PC-3 (cell line): ENCODE measurements at regions not wholly inside any gene's neighbourhood (a gene's known extent, or its start where the extent isn't known, plus 50 kb on each side); places are given as distances from the start of the nearest gene placed in this dataset.

ENCODE experiments used
- ATAC-seq: fragments of 200-7000 bp; cut with Tn5 transposase; 2 replicates; pipeline ENCODE4 v1.9.1; 2020; ENCODE audit warnings: mild to moderate bottlenecking, moderate library complexity
- BruUV-seq: library from RNA; stranded (reverse); fragments of 400-500 nt; replicated peaks from 2 replicates; lab custom pipeline; 2021; lab: Mats Ljungman, UMichigan
- CTCF ChIA-PET: fragments of 300-600 bp; sonication (Branson Sonifier 250); formaldehyde crosslinking; loops from one replicate; lab custom pipeline; 2022; ENCODE audit warnings: antibody characterized with exemption; lab: Charles Lee
- POLR2A ChIA-PET: fragments of 300-600 bp; sonication (Branson Sonifier 250); formaldehyde crosslinking; loops from one replicate; lab custom pipeline; 2022; ENCODE audit warnings: antibody characterized with exemption; ENCODE audit not compliant: unreplicated experiment; lab: Charles Lee
- DNase-seq: peaks from one replicate; pipeline ENCODE4 v3.0.0-alpha.2; 2015
- H2AFZ ChIP-seq: fragments of 300-600 bp; sonication (generic); 2 replicates; pipeline ENCODE4 v1.6.0; 2016; ENCODE audit warnings: antibody characterized with exemption, low read length
- H3F3A ChIP-seq: fragments of 300-600 bp; sonication (generic); one replicate; pipeline ENCODE4 v1.6.0; 2017; ENCODE audit warnings: antibody characterized with exemption, low read length, control low read depth, mild to moderate bottlenecking; ENCODE audit not compliant: unreplicated experiment
- H3K27ac ChIP-seq: fragments of 300-600 bp; sonication (generic); 2 replicates; pipeline ENCODE4 v1.5.1; 2016; ENCODE audit warnings: mild to moderate bottlenecking, low read length
- H3K27me3 ChIP-seq: fragments of 300-600 bp; sonication (generic); 2 replicates; pipeline ENCODE4 v1.6.1; 2016; ENCODE audit warnings: low read length, mixed read lengths
- H3K36me3 ChIP-seq: fragments of 300-600 bp; sonication (generic); 2 replicates; pipeline ENCODE4 v1.6.1; 2016; ENCODE audit warnings: low read depth, mixed run types, low read length, mixed read lengths
- H3K4me1 ChIP-seq: fragments of 300-600 bp; sonication (generic); 2 replicates; pipeline ENCODE4 v1.5.1; 2016; ENCODE audit warnings: low read length; ENCODE audit not compliant: insufficient read depth
- H3K4me2 ChIP-seq: fragments of 300-600 bp; sonication (generic); 2 replicates; pipeline ENCODE4 v1.6.0; 2016; ENCODE audit warnings: low read length
- H3K4me3 ChIP-seq: fragments of 300-600 bp; sonication (generic); 2 replicates; pipeline ENCODE4 v1.5.1; 2016; ENCODE audit warnings: mild to moderate bottlenecking, low read length, mixed read lengths
- H3K79me2 ChIP-seq: fragments of 300-600 bp; sonication (generic); 2 replicates; pipeline ENCODE4 v1.6.1; 2017; ENCODE audit warnings: low read length, mixed read lengths
- H3K9ac ChIP-seq: fragments of 300-600 bp; sonication (generic); 2 replicates; pipeline ENCODE4 v1.6.0; 2016; ENCODE audit warnings: mild to moderate bottlenecking, low read length
- H3K9me2 ChIP-seq: fragments of 300-600 bp; sonication (generic); replicated peaks from 2 replicates; pipeline ENCODE4 v1.6.1; 2016; ENCODE audit warnings: mixed run types, low read length, mixed read lengths
- H3K9me3 ChIP-seq: fragments of 300-600 bp; sonication (generic); 2 replicates; pipeline ENCODE4 v1.6.1; 2016; ENCODE audit warnings: low read length, mixed read lengths
- H4K20me1 ChIP-seq: fragments of 300-600 bp; sonication (generic); 2 replicates; pipeline ENCODE4 v1.6.1; 2016; ENCODE audit warnings: low read length, mixed read lengths
- CTCF ChIP-seq: fragments of 300-600 bp; sonication (generic); conservative IDR thresholded peaks from 2 replicates; pipeline ENCODE4 v1.5.1; 2017; ENCODE audit warnings: antibody characterized with exemption, low read depth, mild to moderate bottlenecking, low read length
- EZH2 ChIP-seq: fragments of 300-600 bp; sonication (generic); IDR thresholded peaks from one replicate; pipeline ENCODE4 v1.6.1; 2017; ENCODE audit warnings: antibody characterized with exemption, mild to moderate bottlenecking, low read length; ENCODE audit not compliant: unreplicated experiment
- EZH2phosphoT487 ChIP-seq: fragments of 300-600 bp; sonication (generic); IDR thresholded peaks from 2 replicates; pipeline ENCODE4 v1.6.1; 2018; ENCODE audit warnings: mild to moderate bottlenecking, antibody characterized with exemption, low read length, borderline replicate concordance
- intact Hi-C: fragments of 100-400 bp; cut with micrococcal nuclease; formaldehyde crosslinking; loops from 2 replicates; pipeline ENCODE4 v1.9.0; 2023

- H3K4me1 ChIP-seq = no peaks in the 10 kb centered on the region
- no peaks in the 10 kb centered on the region for H3F3A ChIP-seq
- no peak overlapping the region for H3K27ac ChIP-seq
- BruUV-seq = no TSS peak
- no peaks in the 10 kb centered on the region for H3K9me3 ChIP-seq
- ATAC-seq (no peak), DNase-seq (no peak)
- H3K9ac ChIP-seq = no peak overlapping the region
- POLR2A ChIA-PET = no interaction called here
- H3K4me2 ChIP-seq = no peak overlapping the region
- TF ChIP-seq EZH2phosphoT487 (no peak), CTCF (no peak), EZH2 (no peak)
- no peaks in the 10 kb centered on the region for H3K9me2 ChIP-seq
- no peak overlapping the region for H2AFZ ChIP-seq
- H4K20me1 ChIP-seq = no peaks in the 10 kb centered on the region
- intact Hi-C loops = no loop called here
- H3K27me3 ChIP-seq = no peaks in the 10 kb centered on the region
- no peaks in the 10 kb centered on the region for H3K36me3 ChIP-seq
- H3K4me3 ChIP-seq = no peak overlapping the region
- CTCF ChIA-PET = no interaction called here
- no peaks in the 10 kb centered on the region for H3K79me2 ChIP-seq
Observed at GRCh38 chr2:16189029-16189835, 248.9 kb downstream of the MYCN start.

GRCh38 chr2:16188261-16188890 lies 248.0 kb downstream of the MYCN start:
- Histone ChIP-seq H4K20me1 (no peaks in the 10 kb centered on the region), H3F3A (no peaks in the 10 kb centered on the region), H3K4me1 (no peaks in the 10 kb centered on the region), H3K27me3 (no peaks in the 10 kb centered on the region), H2AFZ (no peak overlapping the region), H3K36me3 (no peaks in the 10 kb centered on the region), H3K9ac (no peak overlapping the region), H3K27ac (no peak overlapping the region), H3K79me2 (no peaks in the 10 kb centered on the region), H3K9me2 (no peaks in the 10 kb centered on the region), H3K4me2 (no peak overlapping the region), H3K9me3 (no peaks in the 10 kb centered on the region), H3K4me3 (no peak overlapping the region)
- TF ChIP-seq EZH2phosphoT487 (no peak), CTCF (no peak), EZH2 (no peak)
- no peak for DNase-seq
- ATAC-seq = no peak
- no TSS peak for BruUV-seq
- ChIA-PET POLR2A (no interaction called here), CTCF (no interaction called here)
- intact Hi-C loops = no loop called here

GRCh38 chr2:16187482-16187817 lies 247.1 kb downstream of the MYCN start:
- Histone ChIP-seq H3K9me2 (no peaks in the 10 kb centered on the region), H3K9ac (no peak overlapping the region), H3K4me3 (no peak overlapping the region), H3K27ac (no peak overlapping the region), H3K4me1 (no peaks in the 10 kb centered on the region), H3K4me2 (no peak overlapping the region), H3K79me2 (no peaks in the 10 kb centered on the region), H3K27me3 (no peaks in the 10 kb centered on the region), H3F3A (no peaks in the 10 kb centered on the region), H3K36me3 (no peaks in the 10 kb centered on the region), H2AFZ (no peak overlapping the region), H4K20me1 (no peaks in the 10 kb centered on the region), H3K9me3 (no peaks in the 10 kb centered on the region)
- ATAC-seq (no peak), DNase-seq (no peak)
- intact Hi-C loops = no loop called here
- no peak for TF ChIP-seq CTCF
- no peak for TF ChIP-seq EZH2phosphoT487
- TF ChIP-seq EZH2 = no peak
- ChIA-PET POLR2A (no interaction called here), CTCF (no interaction called here)
- BruUV-seq = no TSS peak
